ENCODE measurements at regions not wholly inside any gene's neighbourhood (a gene's known extent, or its start where the extent isn't known, plus 50 kb on each side); places are given as distances from the start of the nearest gene placed in this dataset.

DNA sequence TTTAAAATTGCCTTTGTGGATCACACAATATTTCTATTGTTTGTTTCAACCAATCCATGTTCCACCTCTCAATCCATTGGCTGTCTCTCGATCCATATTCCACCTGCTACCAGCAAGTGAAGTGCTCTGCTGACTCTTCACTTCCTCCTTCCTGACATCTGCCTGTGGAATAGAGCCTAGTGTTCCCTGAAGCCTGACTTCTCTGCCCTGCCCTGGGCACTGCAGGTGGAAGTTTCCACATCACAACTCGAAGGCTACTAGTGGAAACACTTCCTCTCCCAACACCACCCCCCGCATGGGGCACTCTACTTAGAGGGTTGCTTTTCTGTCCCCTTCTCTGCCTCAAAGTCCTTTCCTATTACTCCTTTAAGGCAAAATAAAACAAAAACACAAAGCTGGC lies 563.8 kb upstream of the IGFBP3 start:
- H3K9me3 ChIP-seq: peaks cover 0 to 4% (median 0%) of the 10 kb centered on the region in 4 donors
- 78 to 83% methylated on average over 3 of the region's 3 CpGs for WGBS, 2 donors
- no peaks in the 10 kb centered on the region for H3K36me3 ChIP-seq
- H3K27me3 ChIP-seq: no peaks in the 10 kb centered on the region
- H3K27ac ChIP-seq: no peak overlapping the region
- no peak overlapping the region for H3K4me3 ChIP-seq
- TF ChIP-seq POLR2A (IDR thresholded peaks at IDR 0.05) (no peak), EP300 (IDR thresholded peaks at IDR 0.05) (no peak)
- TF ChIP-seq, protein P1, sequence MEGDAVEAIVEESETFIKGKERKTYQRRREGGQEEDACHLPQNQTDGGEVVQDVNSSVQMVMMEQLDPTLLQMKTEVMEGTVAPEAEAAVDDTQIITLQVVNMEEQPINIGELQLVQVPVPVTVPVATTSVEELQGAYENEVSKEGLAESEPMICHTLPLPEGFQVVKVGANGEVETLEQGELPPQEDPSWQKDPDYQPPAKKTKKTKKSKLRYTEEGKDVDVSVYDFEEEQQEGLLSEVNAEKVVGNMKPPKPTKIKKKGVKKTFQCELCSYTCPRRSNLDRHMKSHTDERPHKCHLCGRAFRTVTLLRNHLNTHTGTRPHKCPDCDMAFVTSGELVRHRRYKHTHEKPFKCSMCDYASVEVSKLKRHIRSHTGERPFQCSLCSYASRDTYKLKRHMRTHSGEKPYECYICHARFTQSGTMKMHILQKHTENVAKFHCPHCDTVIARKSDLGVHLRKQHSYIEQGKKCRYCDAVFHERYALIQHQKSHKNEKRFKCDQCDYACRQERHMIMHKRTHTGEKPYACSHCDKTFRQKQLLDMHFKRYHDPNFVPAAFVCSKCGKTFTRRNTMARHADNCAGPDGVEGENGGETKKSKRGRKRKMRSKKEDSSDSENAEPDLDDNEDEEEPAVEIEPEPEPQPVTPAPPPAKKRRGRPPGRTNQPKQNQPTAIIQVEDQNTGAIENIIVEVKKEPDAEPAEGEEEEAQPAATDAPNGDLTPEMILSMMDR (IDR thresholded peaks at IDR 0.05): no peak
- DNase-seq (ENCODE audit: low spot score in 2 of 2): no peak
- H3K4me1 ChIP-seq: peaks cover 0 to 4% (median 0%) of the 10 kb centered on the region in 4 donors

DNA sequence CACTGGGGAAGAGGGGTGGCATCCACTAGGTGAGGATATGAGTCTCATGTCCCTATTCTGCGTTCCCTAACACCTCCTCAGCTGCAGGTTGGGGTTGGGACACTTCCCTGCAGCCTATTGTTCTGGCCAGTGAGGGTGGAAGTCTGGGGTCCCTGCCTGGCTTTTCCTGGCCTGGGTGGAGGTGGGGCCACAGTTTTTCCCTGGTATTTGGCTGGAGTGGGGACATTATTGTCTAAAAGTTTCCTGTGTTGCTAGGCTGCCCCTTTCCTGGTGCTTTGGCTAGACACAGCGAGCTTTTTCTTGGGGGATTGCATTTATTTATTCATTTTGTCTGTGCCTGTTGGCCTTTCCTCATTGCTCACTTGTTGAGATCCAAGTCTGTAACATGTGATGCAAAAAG lies 559.5 kb upstream of the IGFBP3 start:
- Histone ChIP-seq H3K27me3 (no peaks in the 10 kb centered on the region), H3K4me3 (no peak overlapping the region)
- 43 to 58% methylated on average over 2 of the region's 2 CpGs for WGBS, 2 donors

DNA sequence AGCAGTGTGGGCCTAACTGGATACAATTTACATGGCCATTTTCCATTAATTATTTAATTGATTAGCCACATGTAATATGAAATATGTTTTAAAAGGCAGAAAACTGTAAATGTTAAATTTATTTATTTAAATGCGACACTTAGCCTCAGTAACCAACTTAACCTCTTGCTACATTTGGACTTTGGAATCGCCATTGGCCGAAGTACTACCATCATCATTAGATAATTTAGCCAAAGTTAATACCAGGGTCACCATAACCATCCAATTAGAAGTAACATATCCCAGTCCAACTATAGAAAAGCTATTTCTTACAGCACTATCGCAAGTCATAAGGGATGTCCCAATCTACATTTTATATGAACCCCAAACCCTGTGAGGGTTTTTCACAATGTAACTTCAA lies 558.6 kb upstream of the IGFBP3 start:
- WGBS, 2 donors: 96 to 98% methylated on average over 4 of the region's 4 CpGs
- no peaks in the 10 kb centered on the region for H3K4me1 ChIP-seq
- no peak for DNase-seq (ENCODE audit: low spot score in 2 of 2)
- no peak overlapping the region for H3K4me3 ChIP-seq
- no peaks in the 10 kb centered on the region for H3K36me3 ChIP-seq
- H3K27ac ChIP-seq: no peak overlapping the region
- no peaks in the 10 kb centered on the region for H3K27me3 ChIP-seq
- peaks cover 0 to 7% (median 0%) of the 10 kb centered on the region in 4 donors for H3K9me3 ChIP-seq
- TF ChIP-seq EP300 (IDR thresholded peaks at IDR 0.05): no peak
- no peak for TF ChIP-seq POLR2A (IDR thresholded peaks at IDR 0.05)
- TF ChIP-seq, protein P1 (IDR thresholded peaks at IDR 0.05): no peak

More for the DNA sequence above, 559.5 kb upstream of the IGFBP3 start:
- no peak overlapping the region for H3K27ac ChIP-seq
- no peaks in the 10 kb centered on the region for H3K4me1 ChIP-seq
- TF ChIP-seq EP300 (IDR thresholded peaks at IDR 0.05): no peak
- TF ChIP-seq POLR2A (IDR thresholded peaks at IDR 0.05): no peak
- TF ChIP-seq, protein P1 (IDR thresholded peaks at IDR 0.05): no peak
- peaks cover 0 to 4% (median 0%) of the 10 kb centered on the region in 4 donors for H3K9me3 ChIP-seq
- no peaks in the 10 kb centered on the region for H3K36me3 ChIP-seq
- DNase-seq (ENCODE audit: low spot score in 2 of 2): no peak

DNA sequence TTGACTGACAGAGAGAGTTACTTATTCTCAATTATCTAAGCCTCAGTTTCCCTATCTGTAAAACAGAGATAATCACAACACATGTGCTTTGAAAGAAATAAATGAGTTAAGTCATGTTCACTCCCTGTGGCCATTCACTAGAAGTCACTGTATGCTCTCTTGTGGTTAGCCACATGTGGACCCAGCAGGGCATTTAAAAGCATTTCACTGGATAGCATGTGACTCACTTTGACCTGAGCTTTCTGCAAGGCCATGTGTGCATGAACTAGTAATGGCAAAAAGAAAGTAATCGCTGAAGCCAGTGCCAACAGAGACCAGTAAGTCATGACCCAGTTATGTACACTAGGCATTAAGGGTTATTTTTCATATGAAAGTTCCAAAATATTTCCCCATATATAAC lies 557.0 kb upstream of the IGFBP3 start:
- no peak overlapping the region for H3K27ac ChIP-seq
- H3K4me1 ChIP-seq: no peaks in the 10 kb centered on the region
- TF ChIP-seq EP300 (IDR thresholded peaks at IDR 0.05) (no peak), POLR2A (IDR thresholded peaks at IDR 0.05) (no peak)
- TF ChIP-seq, protein P1 (IDR thresholded peaks at IDR 0.05): no peak
- 81 to 100% methylated on average over 1 of the region's 1 CpG for WGBS, 2 donors
- H3K36me3 ChIP-seq: no peaks in the 10 kb centered on the region
- no peak overlapping the region for H3K4me3 ChIP-seq
- H3K27me3 ChIP-seq: no peaks in the 10 kb centered on the region
- H3K9me3 ChIP-seq: peaks cover 0 to 16% (median 0%) of the 10 kb centered on the region in 4 donors
- no peak for DNase-seq (ENCODE audit: low spot score in 2 of 2)

- Histone ChIP-seq H3K27ac (no peak overlapping the region), H3K27me3 (no peaks in the 10 kb centered on the region), H3K9me3 (peaks cover 0 to 93% (median 28%) of the 10 kb centered on the region in 4 donors), H3K4me3 (no peak overlapping the region), H3K4me1 (no peaks in the 10 kb centered on the region), H3K36me3 (no peaks in the 10 kb centered on the region)
- no peak for DNase-seq (ENCODE audit: low spot score in 2 of 2)
- no peak for TF ChIP-seq POLR2A (IDR thresholded peaks at IDR 0.05)
- TF ChIP-seq EP300 (IDR thresholded peaks at IDR 0.05): no peak
- TF ChIP-seq, protein P1 (IDR thresholded peaks at IDR 0.05): no peak
- 73 to 77% methylated on average over 6 of the region's 6 CpGs for WGBS, 2 donors
Observed at GRCh38 chr7:46468753-46469356, 547.8 kb upstream of the IGFBP3 start.
